ENCODE measurements at regions not wholly inside any gene's neighbourhood (a gene's known extent, or its start where the extent isn't known, plus 50 kb on each side); places are given as distances from the start of the nearest gene placed in this dataset.

DNA sequence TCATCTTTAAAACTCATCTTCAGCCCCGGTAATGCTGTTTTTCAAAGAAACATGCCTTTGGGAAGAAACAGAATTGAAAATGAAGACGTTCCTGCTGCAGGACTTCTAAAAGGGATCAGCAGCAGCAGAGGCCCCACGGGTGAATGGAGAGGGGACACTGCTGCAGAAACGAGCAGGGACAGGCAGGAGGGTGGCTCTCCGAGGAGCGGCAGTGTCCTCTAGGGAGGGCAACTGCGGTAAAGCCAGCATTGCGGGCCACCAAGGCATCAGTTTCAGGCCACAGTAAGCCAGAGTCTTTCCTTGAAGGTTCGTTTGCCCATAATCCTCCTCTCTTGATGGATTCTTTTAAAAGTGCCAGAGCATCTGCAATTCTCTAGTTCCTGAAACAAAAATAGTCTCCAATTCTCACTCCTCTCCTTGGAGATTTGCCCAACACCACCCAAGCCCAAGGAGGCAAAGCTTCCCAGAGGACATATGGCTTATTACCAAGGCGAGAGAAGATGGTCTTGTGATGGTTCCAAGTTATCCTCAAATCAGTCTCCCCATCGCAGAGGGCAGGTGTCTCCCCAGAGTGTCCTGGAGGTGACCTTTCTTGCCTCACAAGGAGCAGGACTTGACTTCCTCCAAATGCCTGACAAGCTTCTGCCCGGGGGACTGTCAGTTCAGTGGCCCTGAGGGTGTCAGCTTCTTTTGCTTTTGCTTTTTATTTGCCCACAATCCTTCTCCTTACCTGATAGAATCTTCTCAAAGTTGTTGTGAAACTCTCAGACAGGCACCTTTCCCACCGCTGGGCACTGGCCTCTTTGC, 341.1 kb upstream of the B3GAT1 start:
- no peak for DNase-seq
- no peak for TF ChIP-seq GATA1 (IDR thresholded peaks at IDR 0.05; ENCODE audit: low read depth, low read length)
- TF ChIP-seq POLR2A (IDR thresholded peaks at IDR 0.05; ENCODE audit: low read length): no peak

- no peak for TF ChIP-seq POLR2A (IDR thresholded peaks at IDR 0.05; ENCODE audit: low read length)
- TF ChIP-seq GATA1 (IDR thresholded peaks at IDR 0.05; ENCODE audit: low read depth, low read length): no peak
- DNase-seq: no peak
These were observed 340.5 kb upstream of the B3GAT1 start for GRCh38 chr11:134752526-134752925.

DNA sequence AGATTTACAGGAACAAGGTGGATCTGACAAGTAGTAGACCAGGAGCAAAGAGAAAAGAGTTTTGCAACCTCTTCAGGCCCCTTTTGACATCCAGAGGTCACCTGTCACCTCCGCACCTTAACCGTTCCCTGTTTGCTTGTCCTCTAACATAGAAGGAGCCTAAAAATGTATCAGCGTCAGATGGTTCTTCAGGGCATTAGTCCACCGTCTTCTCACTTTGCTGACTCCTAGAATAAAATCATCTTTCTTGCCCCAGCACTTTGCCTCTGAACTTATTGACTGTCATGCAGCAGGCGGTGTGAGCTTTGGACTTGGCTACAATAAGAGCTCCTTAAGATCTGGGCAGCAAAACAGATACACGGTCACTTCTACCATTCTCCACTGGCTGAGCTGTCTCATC, 339.7 kb upstream of the B3GAT1 start:
- DNase-seq: no peak
- TF ChIP-seq GATA1 (IDR thresholded peaks at IDR 0.05; ENCODE audit: low read depth, low read length) (no peak), POLR2A (IDR thresholded peaks at IDR 0.05; ENCODE audit: low read length) (no peak)

- TF ChIP-seq GATA1 (IDR thresholded peaks at IDR 0.05; ENCODE audit: low read depth, low read length) (no peak), POLR2A (IDR thresholded peaks at IDR 0.05; ENCODE audit: low read length) (no peak)
These were observed 339.1 kb upstream of the B3GAT1 start for GRCh38 chr11:134751031-134751585.

GRCh38 chr11:134750619-134751018, 338.6 kb upstream of the B3GAT1 start:
- TF ChIP-seq GATA1 (IDR thresholded peaks at IDR 0.05; ENCODE audit: low read depth, low read length) (no peak), POLR2A (IDR thresholded peaks at IDR 0.05; ENCODE audit: low read length) (no peak)
- no peak for DNase-seq

More at GRCh38 chr11:134751031-134751585, 339.1 kb upstream of the B3GAT1 start:
- no peak for DNase-seq

DNA sequence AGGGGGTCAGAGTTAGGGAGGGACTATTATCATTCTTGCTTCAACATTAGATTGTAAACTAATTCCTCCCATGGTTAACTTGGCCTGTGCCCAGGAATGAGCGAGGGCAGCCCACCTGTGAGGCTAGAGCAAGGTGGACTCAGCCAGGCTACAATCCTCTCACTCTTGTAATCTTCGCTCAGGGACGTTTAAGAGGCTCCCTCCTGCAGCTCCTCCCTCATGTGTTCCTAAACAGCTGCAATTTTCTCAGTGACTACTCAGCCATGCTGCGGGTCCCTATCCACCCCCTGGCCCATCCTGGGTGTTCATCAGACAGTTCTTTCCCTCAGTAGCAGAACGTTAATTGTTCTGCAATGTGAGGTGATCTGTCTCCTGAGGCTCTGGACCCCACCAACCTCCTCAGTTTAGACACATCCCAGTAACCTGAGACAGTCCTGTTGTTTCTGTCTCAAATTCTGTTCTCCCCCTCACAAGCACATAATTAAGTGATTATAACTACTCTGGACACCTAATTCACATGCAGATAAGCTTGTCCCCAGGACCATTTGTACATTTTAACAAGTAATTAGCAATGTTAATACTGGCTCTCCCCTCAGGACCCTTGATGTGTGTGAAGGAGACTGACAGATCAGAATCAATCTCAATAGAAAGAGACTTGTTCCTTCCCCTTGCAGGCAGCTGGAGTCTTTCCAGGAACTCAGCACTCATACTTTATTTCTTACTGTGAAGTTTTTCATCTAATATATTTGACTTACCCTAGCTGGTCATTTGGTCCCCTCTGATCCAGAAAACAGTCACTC, 337.2 kb upstream of the B3GAT1 start:
- no peak for TF ChIP-seq POLR2A (IDR thresholded peaks at IDR 0.05; ENCODE audit: low read length)
- no peak for TF ChIP-seq GATA1 (IDR thresholded peaks at IDR 0.05; ENCODE audit: low read depth, low read length)
- DNase-seq: no peak

- TF ChIP-seq POLR2A (IDR thresholded peaks at IDR 0.05; ENCODE audit: low read length): no peak
- TF ChIP-seq GATA1 (IDR thresholded peaks at IDR 0.05; ENCODE audit: low read depth, low read length): no peak
- DNase-seq: no peak
These were observed 334.6 kb upstream of the B3GAT1 start for GRCh38 chr11:134746609-134747008.

- TF ChIP-seq POLR2A (IDR thresholded peaks at IDR 0.05; ENCODE audit: low read length) (no peak), GATA1 (IDR thresholded peaks at IDR 0.05; ENCODE audit: low read depth, low read length) (no peak)
- DNase-seq: no peak
These were observed 333.4 kb upstream of the B3GAT1 start for GRCh38 chr11:134745456-134745855.

- TF ChIP-seq POLR2A (IDR thresholded peaks at IDR 0.05; ENCODE audit: low read length): no peak
- DNase-seq: no peak
These were observed 331.8 kb upstream of the B3GAT1 start for GRCh38 chr11:134743820-134744195.

GRCh38 chr11:134742956-134743819, 331.1 kb upstream of the B3GAT1 start:
- TF ChIP-seq POLR2A (IDR thresholded peaks at IDR 0.05; ENCODE audit: low read length) (no peak), GATA1 (IDR thresholded peaks at IDR 0.05; ENCODE audit: low read depth, low read length) (no peak)
- peak in 1 of 2 experiments; percentile 17 for DNase-seq

DNA sequence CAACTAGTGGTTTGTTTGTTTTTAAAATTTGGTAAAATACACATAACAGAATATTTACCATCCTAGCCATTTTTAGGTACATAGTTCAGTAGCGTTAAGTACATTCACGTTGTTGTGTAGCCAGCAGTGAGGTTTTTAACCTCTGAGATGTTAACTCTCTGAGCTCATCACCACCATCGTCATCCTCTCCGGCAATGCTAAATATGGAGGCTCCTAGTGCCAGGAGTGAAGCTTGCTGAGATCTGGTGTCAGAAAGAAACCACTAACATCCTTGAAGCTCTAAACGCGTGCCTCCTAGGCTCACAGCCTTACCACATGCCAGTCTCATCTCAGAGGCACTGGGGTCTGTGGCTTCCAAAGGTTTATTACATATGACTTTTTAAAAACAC, 330.2 kb upstream of the B3GAT1 start:
- TF ChIP-seq GATA1 (IDR thresholded peaks at IDR 0.05; ENCODE audit: low read depth, low read length) (no peak), POLR2A (IDR thresholded peaks at IDR 0.05; ENCODE audit: low read length) (no peak)
- no peak for DNase-seq

DNA sequence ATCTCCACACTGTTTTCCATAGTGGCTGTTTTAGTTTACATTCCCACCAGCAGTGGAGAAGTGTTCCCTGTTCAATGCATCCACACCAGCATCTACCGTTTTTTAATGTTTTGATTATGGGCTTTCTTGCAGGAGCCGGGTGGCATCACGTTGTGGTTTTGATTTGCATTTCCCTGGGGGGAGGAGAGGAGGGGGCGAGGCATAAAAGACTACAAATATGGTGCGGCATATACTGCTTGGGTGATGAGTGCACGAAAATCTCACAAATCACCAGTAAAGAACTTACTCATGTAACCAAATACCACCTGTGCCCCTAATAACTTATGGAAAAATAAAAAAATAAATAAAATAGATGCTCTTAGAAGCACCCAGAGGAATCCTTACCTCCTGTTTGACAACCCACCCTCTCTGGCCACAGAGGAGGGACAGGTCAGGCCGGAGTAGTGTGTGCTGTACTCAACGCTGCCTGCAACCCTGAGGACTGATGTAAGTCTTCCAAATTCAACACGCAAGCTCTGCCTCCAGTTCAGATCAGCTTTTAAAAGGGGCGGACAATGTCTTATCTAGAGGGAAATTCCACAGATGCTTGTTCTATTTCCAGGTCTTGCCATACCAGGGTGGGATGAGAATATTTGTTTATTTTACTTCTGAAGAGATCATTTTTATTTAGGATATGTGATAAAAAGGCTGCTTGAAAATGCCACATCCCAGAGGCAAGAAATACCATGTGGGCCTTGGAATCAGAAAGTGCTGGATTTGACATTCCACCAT, 329.6 kb upstream of the B3GAT1 start:
- TF ChIP-seq POLR2A (IDR thresholded peaks at IDR 0.05; ENCODE audit: low read length) (no peak), GATA1 (IDR thresholded peaks at IDR 0.05; ENCODE audit: low read depth, low read length) (no peak)

More for the DNA sequence above, 329.6 kb upstream of the B3GAT1 start:
- DNase-seq: no peak
